AG04450 (cell line): ENCODE measurements at regions not wholly inside any gene's neighbourhood (a gene's known extent, or its start where the extent isn't known, plus 50 kb on each side); places are given as distances from the start of the nearest gene placed in this dataset.

Experiments used
- CTCF ChIA-PET: fragments of 300-600, 350-600 bp; formaldehyde crosslinking; extraction: SDS; loops from one replicate; lab custom pipeline; 2022; ENCODE audit warnings: antibody characterized with exemption, inconsistent platforms; lab: Charles Lee
- POLR2A ChIA-PET: fragments of 350-600 bp; formaldehyde crosslinking; extraction: SDS; loops from one replicate; lab custom pipeline; 2021; ENCODE audit warnings: antibody characterized with exemption, inconsistent platforms; lab: Yijun Ruan, JAX
- DNase-seq: peaks from one replicate; pipeline ENCODE4 v3.0.0-alpha.2; 2011; ENCODE audit warnings: low read depth, low spot score
- H3K27ac ChIP-seq: one replicate; pipeline ENCODE4 v1.5.1; 2012; ENCODE audit warnings: low read depth, low read length, control low read depth
- H3K27me3 ChIP-seq: one replicate; pipeline ENCODE4 v1.6.0; 2012; ENCODE audit warnings: low read length; ENCODE audit not compliant: control insufficient read depth, insufficient read depth
- H3K4me3 ChIP-seq: 2 replicates; pipeline ENCODE4 v1.5.1; 2011; ENCODE audit warnings: mild to moderate bottlenecking, low read depth, low read length, control low read depth
- H3K9me3 ChIP-seq: 2 replicates; pipeline ENCODE4 v1.5.1; 2012; ENCODE audit warnings: low read length; ENCODE audit not compliant: control insufficient read depth, insufficient read depth
- TF ChIP-seq, protein P1 (sequence below): IDR thresholded peaks from 2 replicates; pipeline ENCODE4 v1.5.1; 2011; ENCODE audit warnings: low read depth, low read length, control low read depth, inconsistent platforms

DNA sequence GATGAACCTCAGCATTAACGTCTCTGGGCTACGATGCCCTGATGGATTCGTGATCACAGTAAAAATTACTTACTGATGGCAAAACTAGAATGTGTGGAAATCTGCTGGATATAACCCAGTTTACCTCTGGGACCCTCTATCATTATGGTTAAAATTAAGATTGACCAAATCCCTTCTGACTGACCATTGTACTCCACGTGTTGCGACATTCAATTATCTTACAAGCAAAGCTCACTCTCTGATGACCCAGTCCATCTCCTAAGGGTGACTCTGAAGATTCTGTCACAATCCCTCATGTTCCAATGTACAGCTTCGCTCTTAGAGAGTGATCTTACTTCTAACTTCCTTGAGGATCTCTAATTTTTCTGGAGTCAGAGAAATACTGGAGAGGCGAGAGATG, 288.5 kb upstream of the RUNX1 start:
- ChIA-PET CTCF (no interaction called here), POLR2A (no interaction called here)
- no peaks in the 10 kb centered on the region for H3K9me3 ChIP-seq
- no peaks in the 10 kb centered on the region for H3K27me3 ChIP-seq
- TF ChIP-seq, protein P1, sequence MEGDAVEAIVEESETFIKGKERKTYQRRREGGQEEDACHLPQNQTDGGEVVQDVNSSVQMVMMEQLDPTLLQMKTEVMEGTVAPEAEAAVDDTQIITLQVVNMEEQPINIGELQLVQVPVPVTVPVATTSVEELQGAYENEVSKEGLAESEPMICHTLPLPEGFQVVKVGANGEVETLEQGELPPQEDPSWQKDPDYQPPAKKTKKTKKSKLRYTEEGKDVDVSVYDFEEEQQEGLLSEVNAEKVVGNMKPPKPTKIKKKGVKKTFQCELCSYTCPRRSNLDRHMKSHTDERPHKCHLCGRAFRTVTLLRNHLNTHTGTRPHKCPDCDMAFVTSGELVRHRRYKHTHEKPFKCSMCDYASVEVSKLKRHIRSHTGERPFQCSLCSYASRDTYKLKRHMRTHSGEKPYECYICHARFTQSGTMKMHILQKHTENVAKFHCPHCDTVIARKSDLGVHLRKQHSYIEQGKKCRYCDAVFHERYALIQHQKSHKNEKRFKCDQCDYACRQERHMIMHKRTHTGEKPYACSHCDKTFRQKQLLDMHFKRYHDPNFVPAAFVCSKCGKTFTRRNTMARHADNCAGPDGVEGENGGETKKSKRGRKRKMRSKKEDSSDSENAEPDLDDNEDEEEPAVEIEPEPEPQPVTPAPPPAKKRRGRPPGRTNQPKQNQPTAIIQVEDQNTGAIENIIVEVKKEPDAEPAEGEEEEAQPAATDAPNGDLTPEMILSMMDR, result no peak
- DNase-seq, result no peak
- no peak overlapping the region for H3K4me3 ChIP-seq
- H3K27ac ChIP-seq, result no peak overlapping the region

DNA sequence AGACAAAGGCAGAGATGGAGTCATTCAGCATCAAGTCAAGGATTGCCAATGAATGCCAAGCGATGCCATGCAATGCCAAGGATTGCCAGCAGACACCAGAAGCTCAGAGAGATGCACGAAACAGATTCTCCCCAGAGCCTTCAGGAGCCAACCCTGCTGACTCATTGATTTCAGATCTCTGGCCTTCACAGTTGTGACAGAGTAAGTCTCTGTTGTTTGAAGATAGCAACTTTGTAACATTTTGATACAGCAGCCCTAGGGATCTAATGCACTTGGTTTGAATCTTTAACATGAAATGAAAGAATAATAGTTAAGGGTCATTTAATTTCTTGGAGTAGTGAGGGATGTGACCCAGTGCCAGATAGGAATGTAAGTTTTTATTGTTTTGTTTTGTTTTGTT, 287.4 kb upstream of the RUNX1 start:
- Histone ChIP-seq H3K27ac (no peak overlapping the region), H3K4me3 (no peak overlapping the region), H3K27me3 (no peaks in the 10 kb centered on the region), H3K9me3 (no peaks in the 10 kb centered on the region)
- ChIA-PET CTCF (no interaction called here), POLR2A (no interaction called here)
- DNase-seq, result no peak
- TF ChIP-seq, protein P1, result no peak

DNA sequence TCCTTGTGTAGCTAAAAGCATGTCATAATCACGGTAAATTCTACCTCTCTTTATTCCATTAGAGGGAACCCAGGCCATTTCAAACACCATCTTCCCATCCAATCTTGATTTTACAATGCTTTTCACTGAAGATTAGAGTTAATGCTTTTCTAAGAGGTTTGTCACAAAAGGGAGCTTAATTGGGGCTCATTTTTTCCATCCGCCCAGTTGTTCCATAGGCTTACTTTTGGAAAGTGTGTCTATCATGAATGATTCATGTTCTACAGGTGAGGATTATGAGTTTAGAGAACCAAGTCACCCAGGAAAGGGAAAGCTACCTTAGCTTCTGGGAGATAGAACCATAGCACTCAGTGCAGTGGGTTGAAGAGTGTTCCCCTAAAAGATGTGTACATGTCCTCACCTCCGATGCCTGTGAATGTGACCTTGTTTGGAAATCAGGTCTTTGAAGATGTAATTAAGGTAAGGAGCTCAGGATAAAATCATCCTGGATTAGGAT, 286.9 kb upstream of the RUNX1 start:
- CTCF ChIA-PET, result no interaction called here
- no peak for DNase-seq
- Histone ChIP-seq H3K9me3 (no peaks in the 10 kb centered on the region), H3K27me3 (no peaks in the 10 kb centered on the region), H3K27ac (no peak overlapping the region), H3K4me3 (no peak overlapping the region)
- POLR2A ChIA-PET, result interaction anchor here (1.3 kb wide), 1 partner anchor 448 kb away, joined by 3 read pairs; no protein-coding TSS in a partner anchor
- TF ChIP-seq, protein P1, result no peak

DNA sequence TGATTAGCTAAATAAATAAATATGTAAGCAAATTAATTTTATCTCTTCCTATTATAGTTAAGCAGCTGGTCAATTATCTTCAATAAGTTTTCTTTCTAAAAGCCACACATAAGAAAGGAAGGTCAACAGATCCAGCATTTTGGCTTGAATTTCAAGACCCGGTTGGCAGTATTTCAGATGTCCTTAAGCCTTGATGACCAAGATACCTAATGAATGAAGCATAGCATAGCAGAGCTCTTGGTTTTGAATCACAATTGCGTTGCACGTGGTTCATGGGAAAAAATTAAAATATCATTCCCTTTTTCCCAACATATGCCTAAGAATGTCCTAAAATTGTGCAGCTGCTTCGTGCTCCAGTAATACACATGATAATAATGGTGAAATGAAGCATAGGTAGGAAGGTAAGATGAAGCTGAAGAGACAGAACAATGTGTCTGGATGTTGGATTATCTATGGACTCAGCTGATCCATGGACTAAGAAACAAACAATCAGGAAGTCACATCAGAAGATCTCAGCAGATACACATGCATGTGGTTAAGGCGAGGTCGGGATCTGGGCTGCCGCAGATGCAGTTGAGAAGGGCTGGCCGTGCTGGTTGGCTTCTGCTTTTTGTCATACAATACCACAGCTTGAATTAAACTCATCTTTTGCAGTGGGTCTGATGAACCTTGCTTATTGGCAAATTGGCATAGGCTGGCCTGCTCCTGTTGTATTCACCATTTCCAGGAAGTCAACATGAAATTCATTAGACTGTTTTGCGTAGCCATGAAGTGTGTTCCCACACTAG, 284.9 kb upstream of the RUNX1 start:
- Histone ChIP-seq H3K27me3 (no peaks in the 10 kb centered on the region), H3K9me3 (no peaks in the 10 kb centered on the region), H3K4me3 (no peak overlapping the region), H3K27ac (no peak overlapping the region)
- DNase-seq, result no peak
- CTCF ChIA-PET, result no interaction called here
- TF ChIP-seq, protein P1, result no peak
- POLR2A ChIA-PET, result no interaction called here

DNA sequence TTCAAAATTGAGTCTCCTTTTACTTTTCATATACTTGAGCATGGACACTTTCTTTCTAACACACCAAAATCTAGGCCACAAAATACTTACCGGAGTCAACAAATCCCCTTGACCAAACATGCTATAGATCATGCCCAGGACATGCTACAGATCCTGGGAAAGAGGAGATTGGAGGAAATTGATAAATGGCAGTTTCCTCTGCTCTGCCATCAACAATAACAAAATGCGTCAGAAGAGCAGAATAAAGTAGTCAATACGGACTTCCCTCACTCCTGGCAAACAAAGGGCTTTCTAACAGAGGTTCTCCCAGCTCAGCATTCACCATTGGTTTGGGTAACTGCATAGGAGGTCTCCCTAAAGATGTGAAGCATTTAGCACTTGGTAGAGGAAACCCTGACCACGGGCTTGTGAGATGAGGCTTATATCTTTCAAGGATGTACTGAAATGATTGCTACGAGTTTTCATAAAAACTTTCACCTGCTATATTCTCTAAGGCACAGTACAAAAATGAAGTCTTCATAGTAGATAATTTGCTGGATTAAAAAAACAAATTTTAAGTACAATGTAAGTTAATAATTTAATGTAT, 283.8 kb upstream of the RUNX1 start:
- no peak for DNase-seq
- CTCF ChIA-PET, result no interaction called here
- H3K27ac ChIP-seq, result no peak overlapping the region
- TF ChIP-seq, protein P1, result no peak
- POLR2A ChIA-PET, result no interaction called here
- no peaks in the 10 kb centered on the region for H3K9me3 ChIP-seq
- H3K4me3 ChIP-seq, result no peak overlapping the region
- no peaks in the 10 kb centered on the region for H3K27me3 ChIP-seq
